NCI-H2196 treated with DMSO at 0.1 percent for 48 hours (cell line): ENCODE measurements at regions not wholly inside any gene's neighbourhood (a gene's known extent, or its start where the extent isn't known, plus 50 kb on each side); places are given as distances from the start of the nearest gene placed in this dataset.
"Not testable (repeated sequence)": the region's sequence is repeated elsewhere in the genome, so short reads cannot be mapped to it uniquely, and the experiment has no call there.

ENCODE experiments used
- DNase-seq: peaks from one replicate; lab custom pipeline; 2025; ENCODE audit not compliant: unreplicated experiment; lab: John Stamatoyannopoulos, UW

DNA sequence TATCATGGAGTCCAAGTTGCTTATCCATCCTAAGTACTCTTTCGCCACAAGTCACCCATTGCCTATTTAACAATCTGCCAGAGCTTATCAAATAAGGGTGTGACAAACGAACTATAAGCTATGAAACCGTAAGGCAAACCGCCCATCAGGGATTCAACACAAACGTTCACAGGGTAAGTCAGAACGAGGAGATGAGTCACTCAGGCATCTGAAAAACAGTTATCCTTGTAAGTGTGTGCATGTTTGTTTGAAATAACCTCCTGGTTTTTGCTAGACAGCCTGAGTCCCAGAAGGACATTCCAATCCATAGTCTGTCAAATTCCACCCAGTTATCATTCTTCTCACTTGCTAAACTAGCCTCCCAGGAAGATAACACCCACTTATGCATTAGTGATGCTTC is 299.1 kb downstream of the PAX3 start:
- no peak for DNase-seq

DNA sequence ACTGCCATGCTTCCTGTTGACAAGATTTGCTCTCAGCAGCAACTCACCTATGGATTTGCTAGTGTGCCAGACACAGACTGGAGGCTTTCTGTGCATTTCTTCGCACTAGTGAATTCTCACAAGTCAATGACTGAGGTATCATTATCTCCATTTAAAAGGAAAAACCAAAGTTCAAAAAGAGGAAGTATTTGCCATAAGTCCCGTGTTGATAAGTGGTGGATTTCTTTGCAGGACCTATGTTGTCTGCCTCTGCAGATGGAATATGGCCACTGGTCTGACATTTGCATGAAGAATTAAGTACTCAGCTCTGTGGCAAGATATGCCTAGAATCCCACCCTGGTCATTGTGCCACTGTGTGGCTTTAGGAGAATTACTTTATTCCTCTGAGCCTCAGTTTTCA is 299.6 kb downstream of the PAX3 start:
- no peak for DNase-seq

DNA sequence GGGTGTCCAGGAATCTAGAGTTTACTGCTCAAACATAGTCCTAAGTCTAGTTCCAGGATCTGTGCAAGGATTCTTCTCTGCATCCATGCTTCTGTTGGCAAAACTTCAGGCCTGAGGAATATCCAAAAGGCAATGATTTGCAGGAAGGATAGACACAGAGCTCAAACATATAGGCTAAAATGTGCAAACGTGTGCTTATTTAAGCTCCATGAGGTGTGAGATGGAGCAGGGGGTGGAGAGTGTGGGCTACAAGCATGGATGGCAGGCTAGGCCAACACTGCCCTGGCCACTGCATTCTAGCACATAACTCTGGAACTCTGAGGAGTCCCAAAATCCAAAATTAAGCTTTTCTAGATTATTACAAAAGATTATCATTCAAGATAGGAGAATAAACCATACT is 301.1 kb downstream of the PAX3 start:
- DNase-seq: no peak

DNA sequence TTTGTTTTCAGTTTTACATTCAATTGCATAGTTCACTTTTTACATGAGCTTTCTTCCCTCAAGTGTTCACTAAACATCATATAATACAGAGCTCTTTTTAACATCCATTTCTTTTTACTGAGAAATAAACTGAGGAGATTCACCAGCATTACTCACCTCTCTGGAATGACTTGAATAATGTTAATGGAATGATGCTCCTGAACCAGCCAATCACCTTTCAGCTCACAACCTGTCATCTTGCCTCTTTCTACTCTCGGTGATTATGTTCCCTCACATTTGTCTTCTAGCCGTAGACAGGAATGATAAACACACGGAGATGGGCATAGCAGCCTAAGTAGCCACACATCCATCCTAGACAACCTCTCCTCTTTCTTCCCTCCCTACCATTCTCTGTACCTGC is 301.7 kb downstream of the PAX3 start:
- no peak for DNase-seq

DNA sequence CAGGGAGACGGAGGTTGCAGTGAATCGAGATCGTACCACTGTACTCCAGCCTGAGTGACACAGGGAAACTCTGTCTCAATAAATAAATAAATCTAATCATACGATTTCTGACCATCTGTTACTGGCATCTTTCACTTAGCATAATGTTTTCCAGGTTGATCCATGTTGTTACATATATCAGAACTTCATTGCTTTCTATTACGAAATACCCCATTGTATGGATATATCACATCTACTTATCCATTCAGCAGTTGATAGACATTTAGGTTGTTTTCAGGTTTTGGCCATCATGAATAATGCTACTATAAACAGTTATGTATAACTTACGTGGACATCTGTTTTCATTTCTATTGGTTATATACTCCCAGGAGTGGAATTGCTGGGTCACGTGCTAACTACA is 303.9 kb downstream of the PAX3 start:
- DNase-seq: no peak

DNA sequence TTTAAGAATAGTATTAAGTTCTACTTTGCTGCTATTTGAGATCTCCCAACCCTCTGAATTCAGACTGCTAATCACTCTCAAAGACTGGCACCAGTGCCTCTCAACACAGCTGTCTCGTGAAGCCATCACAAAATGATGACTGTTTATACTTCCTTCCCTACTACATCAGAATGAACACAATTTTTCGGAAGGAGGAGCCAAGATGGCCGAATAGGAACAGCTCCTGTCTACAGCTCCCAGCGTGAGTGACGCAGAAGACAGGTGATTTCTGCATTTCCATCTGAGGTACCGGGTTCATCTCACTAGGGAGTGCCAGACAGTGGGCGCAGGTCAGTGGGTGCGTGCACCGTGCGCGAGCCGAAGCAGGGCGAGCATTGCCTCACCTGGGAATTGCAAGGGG is 314.4 kb downstream of the PAX3 start:
- DNase-seq: not testable (repeated sequence)

DNA sequence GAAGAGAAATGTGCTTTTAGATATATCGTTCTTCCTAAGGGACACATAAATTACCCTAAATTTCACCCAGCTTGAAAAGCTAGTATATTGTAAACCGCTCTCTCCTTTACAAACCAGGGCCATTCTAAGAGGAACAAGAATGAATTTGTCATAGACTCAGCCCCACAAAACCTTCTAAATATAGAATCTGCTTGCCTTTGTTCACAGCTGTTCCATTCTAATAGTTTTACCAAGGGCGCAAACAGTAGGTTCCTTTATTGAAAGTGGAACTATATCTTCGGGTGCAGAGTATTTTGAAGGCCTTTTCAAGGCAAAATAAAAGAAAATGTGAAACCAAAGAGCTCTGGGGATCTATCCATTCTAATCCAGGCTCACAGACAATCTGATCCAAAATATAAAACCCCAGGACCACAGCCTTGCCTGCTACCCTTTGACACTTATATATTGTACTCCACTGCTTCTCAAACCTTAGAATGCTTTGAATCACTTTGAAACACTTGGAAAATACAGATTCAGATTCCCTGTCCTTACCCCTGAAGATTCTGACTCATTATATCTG is 316.8 kb downstream of the PAX3 start:
- no peak for DNase-seq

DNA sequence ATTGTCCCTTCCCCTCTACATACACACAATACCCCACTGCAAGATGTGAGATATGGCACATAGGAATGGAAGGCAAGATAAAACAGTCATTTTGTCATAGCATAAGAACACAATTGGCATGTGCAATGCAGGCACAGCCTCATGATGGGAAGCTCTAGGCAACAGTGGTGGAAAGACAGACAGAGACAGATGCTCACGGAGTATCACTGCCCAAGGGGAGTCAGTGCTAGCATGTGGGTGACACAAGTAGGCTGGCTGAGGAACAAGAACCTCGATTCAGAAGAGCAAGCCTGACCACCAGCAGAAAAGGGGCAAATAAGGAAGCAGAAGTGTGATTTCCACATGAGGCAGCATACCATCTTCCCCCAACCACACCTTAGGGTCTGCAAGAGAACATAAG is 323.6 kb downstream of the PAX3 start:
- DNase-seq: no peak

DNA sequence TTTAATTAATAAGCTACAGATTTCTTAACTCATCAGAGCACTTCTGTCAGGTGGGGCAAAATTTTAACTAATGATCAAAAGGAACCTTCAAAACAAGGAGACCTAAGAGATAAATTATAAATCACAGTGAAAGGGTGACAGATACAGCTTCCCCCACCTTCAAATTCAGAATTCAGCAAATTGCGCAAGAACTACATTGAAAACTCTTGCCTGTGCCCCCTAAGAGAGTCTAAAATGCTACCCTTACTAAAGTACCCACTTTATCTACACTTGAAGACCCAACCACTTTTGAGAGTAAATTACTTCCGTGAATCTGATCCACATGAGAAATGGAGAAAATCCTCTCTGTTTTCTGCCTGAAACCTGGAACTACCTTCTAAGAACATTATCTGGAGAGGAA is 324.9 kb downstream of the PAX3 start:
- DNase-seq: no peak

DNA sequence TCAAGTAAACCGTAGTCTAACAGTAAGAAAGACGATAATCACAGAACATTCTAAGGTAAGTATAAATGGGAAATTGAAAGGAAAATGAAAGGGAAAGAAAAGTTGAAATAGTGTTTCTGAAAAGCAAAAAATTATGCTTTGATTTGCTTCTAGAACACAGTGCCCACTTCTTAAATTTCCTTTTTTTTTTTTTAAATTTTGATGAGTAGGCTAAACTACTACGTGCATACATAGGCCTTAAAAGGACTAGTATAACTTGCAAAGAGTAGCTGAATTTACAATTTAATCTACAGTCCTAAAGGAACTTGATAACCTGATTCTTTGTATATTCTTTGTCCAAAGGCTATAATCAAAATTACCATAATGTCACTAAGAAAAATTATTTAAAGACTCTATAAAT is 325.3 kb downstream of the PAX3 start:
- DNase-seq: no peak

DNA sequence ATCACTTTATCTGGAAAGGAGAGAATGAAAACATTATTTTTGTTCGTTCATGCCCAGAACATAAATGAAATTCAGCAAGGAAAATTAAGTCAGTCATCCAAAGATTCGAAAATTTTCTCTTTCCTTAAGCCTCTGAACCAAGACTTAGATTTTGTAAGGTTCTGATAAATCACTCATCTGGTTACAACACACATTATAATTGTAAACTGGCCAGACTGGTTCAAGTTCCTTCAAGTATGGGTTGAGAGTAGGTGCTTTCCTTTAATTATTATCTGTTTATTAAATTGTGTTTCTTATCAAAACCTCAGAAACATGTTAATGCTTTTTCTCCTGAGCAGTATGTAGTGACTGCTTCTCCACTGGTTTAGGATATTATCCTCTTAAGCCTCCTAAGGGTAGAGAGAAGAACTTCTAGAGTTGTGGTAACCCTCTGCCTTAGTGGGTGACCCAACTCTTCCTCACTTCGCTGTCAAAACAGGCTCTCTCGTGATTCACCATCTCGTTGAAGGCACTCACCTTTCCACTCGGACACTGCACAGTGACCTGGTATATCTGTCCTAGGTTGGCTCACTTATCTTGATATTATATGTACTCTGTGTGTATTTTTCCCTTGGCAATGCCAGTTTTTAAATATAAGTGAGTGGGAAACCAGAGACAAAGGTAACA is 325.9 kb downstream of the PAX3 start:
- no peak for DNase-seq

DNA sequence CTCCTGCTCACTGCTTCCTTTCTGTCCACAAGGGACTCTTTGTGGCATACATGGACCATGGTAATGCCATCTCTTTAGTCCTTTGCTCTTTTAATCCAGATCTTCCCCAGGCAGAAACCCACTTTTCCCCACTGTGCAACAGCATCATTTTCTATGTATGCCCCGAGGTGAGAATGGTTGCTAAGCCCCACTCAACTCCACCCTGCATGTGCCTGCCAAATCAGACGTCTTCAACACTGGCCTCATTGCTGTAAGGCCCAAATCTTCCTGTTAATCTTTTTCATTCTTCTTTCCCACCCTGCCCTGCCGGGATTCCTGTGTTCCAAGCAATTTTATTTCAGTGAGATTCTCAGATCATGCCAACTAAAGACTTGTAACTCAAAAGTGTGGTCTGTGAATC is 328.4 kb downstream of the PAX3 start:
- DNase-seq: no peak

DNA sequence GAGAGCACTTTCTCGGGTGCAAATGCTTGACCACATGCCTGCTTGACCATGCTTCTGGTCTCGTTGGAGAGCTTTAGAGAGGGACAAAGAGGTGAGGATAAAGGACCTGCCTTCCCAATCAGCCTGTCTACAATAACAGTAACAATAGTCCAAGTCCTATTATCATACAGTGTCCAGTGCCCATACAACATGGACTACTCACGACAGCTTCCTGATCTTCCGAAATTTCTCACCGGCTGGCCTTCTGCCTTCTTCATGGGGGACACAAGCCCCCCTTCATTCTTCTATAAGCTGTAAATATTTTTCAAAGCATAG is 329.0 kb downstream of the PAX3 start:
- no peak for DNase-seq

DNA sequence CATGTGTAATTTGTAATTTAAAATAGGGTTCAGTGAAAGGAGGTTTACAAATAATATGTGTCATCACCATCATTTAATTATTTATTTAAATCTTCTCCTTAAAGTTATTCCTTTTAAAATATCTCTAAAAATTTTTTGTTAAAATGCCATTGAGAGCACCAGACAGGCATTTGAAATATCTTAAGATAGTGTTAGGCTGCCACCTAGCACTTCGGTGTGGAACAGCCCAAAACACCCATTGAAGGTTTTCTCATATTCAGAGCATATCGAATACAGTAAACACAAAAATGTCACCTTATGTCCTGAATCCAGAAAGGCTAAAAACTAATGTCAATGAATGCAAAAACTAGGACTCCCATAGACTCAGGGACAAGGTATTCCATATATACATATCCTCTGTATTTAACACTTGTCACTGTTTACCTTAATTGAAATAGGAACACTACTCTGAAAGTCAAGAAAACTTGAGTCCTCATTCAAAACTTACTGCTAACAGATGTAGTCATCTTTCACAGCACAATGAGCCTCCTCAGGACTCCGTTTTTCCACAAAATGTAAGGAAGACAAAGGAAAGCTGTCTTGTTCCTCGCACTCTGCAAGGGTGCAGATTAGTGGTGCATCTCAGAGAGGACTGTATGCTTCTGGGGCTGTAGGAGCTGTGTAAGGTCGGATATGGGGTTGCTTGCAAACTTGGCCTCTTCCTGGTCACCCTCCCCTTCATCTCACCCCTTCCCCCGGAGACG is 329.5 kb downstream of the PAX3 start:
- no peak for DNase-seq

DNA sequence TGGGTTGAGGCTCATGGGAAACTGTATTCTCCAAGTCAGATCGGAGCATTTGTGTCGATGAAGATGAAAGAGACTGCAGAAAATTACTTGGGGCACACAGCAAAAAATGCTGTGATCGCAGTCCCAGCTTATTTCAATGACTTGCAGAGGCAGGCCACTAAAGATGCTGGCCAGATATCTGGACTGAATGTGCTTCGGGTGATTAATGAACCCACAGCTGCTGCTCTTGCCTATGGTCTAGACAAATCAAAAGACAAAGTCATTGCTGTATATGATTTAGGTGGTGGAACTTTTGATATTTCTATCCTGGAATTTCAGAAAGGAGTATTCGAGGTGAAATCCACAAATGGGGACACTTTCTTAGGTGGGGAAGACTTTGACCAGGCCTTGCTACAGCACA is 336.6 kb downstream of the PAX3 start:
- no peak for DNase-seq

DNA sequence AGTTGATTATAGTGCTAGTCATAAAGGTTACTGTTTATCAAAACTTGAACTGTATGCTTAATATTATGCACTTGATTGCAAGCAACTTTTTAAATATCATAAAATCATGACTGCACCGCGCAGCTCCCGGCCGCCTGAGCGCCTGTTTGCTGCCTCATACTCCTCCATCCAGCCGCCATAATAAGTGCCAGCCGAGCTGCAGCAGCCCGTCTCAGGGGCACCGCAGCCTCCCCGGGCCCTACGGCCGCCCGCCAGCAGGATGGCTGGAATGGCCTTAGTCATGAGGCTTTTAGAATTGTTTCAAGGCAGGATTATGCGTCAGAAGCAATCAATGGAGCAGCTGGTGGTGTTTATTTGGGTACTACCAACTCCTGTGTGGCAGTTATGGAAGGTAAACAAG is 337.2 kb downstream of the PAX3 start:
- no peak for DNase-seq

DNA sequence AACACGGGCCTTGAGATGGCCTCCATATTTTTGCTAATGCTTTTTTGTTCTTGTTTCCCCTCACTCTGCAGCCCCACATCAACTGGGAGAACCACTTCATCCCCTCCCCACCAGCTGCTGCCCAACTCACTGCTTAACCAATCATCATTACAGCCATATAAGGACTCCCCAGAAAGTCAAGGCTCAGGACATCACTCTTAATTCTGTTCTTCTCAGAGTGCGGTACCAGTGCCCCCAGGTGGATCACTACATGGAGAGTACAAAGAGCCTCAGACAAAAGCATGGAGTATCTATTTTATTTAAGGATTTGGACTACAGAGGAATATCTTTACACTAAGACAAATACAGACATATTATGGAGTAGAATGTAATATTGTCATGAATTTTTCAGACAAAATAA is 340.6 kb downstream of the PAX3 start:
- no peak for DNase-seq

DNA sequence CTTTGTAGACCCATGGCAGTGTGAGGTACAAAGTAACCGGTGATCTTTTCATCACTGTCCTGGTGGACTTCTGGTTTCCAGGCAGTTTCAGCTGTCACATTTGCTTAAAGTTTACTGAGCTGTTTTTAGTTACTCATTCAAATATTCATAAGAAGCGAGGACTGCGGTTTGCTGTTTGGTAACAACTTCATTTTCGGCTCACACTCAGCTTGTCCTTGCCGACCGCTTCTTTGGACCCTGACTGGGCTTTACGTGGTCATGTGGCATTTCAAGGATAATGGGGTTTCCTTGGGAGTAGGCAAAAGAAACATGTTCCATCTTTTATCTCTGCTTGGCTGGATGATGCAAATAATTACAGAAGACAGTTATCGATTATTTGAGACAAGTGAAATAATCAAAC is 350.7 kb downstream of the PAX3 start:
- no peak for DNase-seq

DNA sequence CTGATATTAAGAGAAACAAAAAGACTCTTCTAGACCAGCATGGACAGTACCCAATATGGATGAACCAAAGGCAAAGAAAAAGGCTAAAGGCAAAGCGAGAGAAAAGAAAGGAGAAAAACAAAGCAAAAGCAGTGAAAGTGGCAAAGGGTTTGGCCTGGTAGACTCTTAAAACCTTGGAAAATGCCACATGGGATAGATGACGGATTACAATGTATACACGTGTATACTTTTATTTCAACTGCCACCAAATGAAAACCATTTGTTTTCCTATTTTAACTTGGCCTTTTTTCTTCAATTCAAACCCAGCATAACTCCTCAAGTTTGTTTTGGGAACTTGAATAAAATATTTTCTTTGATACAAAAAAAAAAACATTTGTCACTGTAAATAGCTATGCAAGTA is 354.3 kb downstream of the PAX3 start:
- DNase-seq: not testable (repeated sequence)

DNA sequence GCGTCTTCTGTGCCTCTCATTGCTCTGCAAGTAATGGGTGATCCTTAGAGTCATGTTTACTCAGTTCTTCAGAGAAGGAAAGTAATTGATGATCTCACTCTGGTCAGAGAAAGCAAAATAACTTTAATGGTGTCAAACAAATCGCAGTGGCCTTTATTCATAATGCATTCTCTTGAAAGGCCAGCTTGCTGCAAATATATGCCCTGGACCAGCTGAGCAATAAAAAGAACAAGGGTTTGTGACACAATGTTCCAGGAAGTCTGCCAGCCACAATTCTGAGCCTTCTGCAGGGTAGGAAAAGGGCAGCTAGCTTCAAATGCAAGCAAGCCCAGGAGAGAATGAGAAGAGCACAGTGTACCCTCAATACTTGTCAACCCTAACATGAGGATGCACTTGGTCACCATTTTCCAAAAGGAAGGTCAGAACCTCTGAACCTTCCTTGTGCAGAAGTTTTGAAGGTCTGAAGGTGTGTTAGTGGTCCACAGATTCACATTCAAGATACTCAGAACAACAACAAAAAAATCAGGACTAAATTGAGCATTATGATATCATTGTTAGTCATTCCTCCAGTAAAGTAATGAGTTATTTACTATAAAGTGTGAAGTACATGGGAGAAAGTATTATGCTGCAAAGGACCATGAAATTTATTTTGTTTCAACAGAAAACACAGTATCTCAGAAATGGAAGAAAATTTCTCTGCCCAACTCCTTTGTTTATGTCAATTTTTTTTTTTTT is 355.6 kb downstream of the PAX3 start:
- no peak for DNase-seq

DNA sequence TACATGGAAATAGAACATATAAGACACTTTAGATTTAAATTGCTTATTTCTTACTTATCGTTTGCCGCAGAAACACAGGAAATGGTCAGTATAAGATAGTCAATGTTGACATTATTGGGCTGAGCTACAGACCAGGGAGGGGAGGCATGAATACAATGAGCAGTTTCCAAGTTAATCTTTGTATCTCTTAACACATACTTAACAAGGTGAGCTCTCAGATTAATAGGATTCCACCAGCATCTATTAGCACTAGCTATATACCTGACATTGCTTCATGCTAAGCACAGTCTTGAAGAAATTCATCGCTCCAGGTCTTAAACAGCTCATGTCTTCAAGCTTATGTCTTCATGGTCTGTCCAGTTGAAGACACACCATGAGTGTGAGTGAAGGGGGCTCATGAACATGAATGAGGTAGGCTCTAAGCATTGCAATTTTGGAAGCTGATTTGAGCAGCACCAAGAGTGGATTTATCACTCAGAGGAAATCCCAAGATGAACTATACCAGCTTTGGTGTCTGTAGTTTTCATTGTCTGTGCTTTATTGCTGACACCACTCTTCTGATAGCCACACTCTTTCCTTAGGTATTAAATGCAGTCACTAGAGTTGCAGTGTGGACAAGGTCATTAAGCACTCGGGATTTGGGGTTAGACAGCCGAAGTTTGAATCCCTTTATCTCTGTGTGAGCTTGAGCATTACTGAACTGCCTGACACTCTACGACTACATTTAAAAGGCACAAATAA is 359.3 kb upstream of the EPHA4 start:
- DNase-seq: no peak
